ENCODE measurements at regions not wholly inside any gene's neighbourhood (a gene's known extent, or its start where the extent isn't known, plus 50 kb on each side); places are given as distances from the start of the nearest gene placed in this dataset.
"Not testable (repeated sequence)": the region's sequence is repeated elsewhere in the genome, so short reads cannot be mapped to it uniquely, and the experiment has no call there.

GRCh38 chr2:5629510-5629909, 62.7 kb upstream of the SOX11 start:
- not testable (repeated sequence) for TF ChIP-seq CTCF (conservative IDR thresholded peaks at IDR 0.05); ZFX (IDR thresholded peaks at IDR 0.05)

Measured in C4-2B (cell line).